ENCODE measurements at regions not wholly inside any gene's neighbourhood (a gene's known extent, or its start where the extent isn't known, plus 50 kb on each side); places are given as distances from the start of the nearest gene placed in this dataset.

DNA sequence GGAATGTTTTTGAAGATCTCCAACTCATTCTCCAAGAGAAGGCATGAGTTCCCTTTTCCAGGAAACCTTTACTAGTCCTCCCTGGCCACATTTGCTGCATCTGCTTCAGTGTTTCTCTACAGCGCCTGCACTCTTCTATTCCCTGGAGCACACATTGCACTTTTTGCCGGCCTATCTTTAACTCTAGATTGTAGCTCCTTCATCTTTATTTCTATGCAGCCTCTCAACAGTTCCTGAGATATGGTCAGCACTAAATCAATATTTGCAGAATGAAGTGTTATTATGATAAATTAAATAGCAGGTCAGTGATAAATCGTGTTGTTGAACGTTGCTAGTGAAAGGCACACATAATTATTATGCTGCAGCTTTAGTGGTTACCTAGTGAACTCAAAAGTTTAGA, 88.3 kb downstream of the VCX3A start:
- Histone ChIP-seq H3K9me2 (replicated peaks; ENCODE audit: insufficient read depth, low read length) (no peaks in the 10 kb centered on the region), H3K4me3 (ENCODE audit: low read length) (no peak overlapping the region), H3K27ac (ENCODE audit: low read length) (no peak overlapping the region), H3K36me3 (ENCODE audit: insufficient read depth, low read length) (no peaks in the 10 kb centered on the region), H3K27me3 (ENCODE audit: low read length) (no peaks in the 10 kb centered on the region), H3K4me2 (ENCODE audit: low read depth, low read length, poor library complexity, severe bottlenecking) (no peak overlapping the region), H3K79me2 (ENCODE audit: low read length) (no peaks in the 10 kb centered on the region), H3K9me3 (ENCODE audit: low read length) (no peaks in the 10 kb centered on the region), H4K20me1 (ENCODE audit: insufficient read depth, low read depth, low read length) (no peaks in the 10 kb centered on the region), H3K9ac (ENCODE audit: low read length) (no peak overlapping the region), H3K4me1 (ENCODE audit: low read length) (no peaks in the 10 kb centered on the region), H2AFZ (ENCODE audit: low read length) (no peak overlapping the region)
- no peak for DNase-seq

DNA sequence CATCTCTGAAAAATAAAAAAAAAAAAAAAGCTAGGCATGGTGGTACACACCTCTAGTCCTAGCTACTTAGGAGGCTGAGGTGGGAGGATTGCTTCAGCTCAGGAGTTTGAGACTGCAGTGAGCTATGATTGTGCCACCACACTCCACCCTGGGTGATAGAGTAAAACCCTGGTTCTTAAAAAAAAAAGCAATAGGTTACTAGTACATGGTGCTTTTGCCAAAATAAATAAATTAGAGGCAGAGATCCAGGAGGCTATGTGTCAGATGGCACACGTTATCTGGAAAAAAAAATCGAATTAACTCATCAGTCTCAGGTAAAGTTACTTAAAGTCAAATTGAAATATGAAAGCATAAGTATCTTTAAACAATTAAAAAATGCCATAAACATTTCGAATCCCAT, 94.3 kb downstream of the VCX3A start:
- no peak overlapping the region for H3K9ac ChIP-seq (ENCODE audit: low read length)
- no peaks in the 10 kb centered on the region for H3K27me3 ChIP-seq (ENCODE audit: low read length)
- H3K9me2 ChIP-seq (replicated peaks; ENCODE audit: insufficient read depth, low read length) = no peaks in the 10 kb centered on the region
- H3K4me2 ChIP-seq (ENCODE audit: low read depth, low read length, poor library complexity, severe bottlenecking) = no peak overlapping the region
- H3K36me3 ChIP-seq (ENCODE audit: insufficient read depth, low read length) = no peaks in the 10 kb centered on the region
- no peak overlapping the region for H3K4me3 ChIP-seq (ENCODE audit: low read length)
- no peak overlapping the region for H2AFZ ChIP-seq (ENCODE audit: low read length)
- H3K4me1 ChIP-seq (ENCODE audit: low read length) = no peaks in the 10 kb centered on the region
- no peak overlapping the region for H3K27ac ChIP-seq (ENCODE audit: low read length)
- H3K79me2 ChIP-seq (ENCODE audit: low read length) = no peaks in the 10 kb centered on the region
- DNase-seq = no peak
- no peaks in the 10 kb centered on the region for H3K9me3 ChIP-seq (ENCODE audit: low read length)
- no peaks in the 10 kb centered on the region for H4K20me1 ChIP-seq (ENCODE audit: insufficient read depth, low read depth, low read length)

- Histone ChIP-seq H3K27me3 (ENCODE audit: low read length) (no peaks in the 10 kb centered on the region), H3K36me3 (ENCODE audit: insufficient read depth, low read length) (no peaks in the 10 kb centered on the region), H3K4me2 (ENCODE audit: low read depth, low read length, poor library complexity, severe bottlenecking) (no peak overlapping the region), H3K79me2 (ENCODE audit: low read length) (no peaks in the 10 kb centered on the region), H3K9me2 (replicated peaks; ENCODE audit: insufficient read depth, low read length) (no peaks in the 10 kb centered on the region), H4K20me1 (ENCODE audit: insufficient read depth, low read depth, low read length) (no peaks in the 10 kb centered on the region), H3K9me3 (ENCODE audit: low read length) (no peaks in the 10 kb centered on the region), H3K4me3 (ENCODE audit: low read length) (no peak overlapping the region), H3K9ac (ENCODE audit: low read length) (no peak overlapping the region), H3K27ac (ENCODE audit: low read length) (no peak overlapping the region), H3K4me1 (ENCODE audit: low read length) (no peaks in the 10 kb centered on the region), H2AFZ (ENCODE audit: low read length) (no peak overlapping the region)
- no peak for DNase-seq
These were observed 102.7 kb downstream of the VCX3A start for GRCh38 chrX:6432226-6432625.

GRCh38 chrX:6407542-6407941, 127.4 kb downstream of the VCX3A start:
- DNase-seq = no peak
- H3K4me2 ChIP-seq (ENCODE audit: low read depth, low read length, poor library complexity, severe bottlenecking) = no peak overlapping the region
- H2AFZ ChIP-seq (ENCODE audit: low read length) = no peak overlapping the region
- no peaks in the 10 kb centered on the region for H3K27me3 ChIP-seq (ENCODE audit: low read length)
- H3K9me2 ChIP-seq (replicated peaks; ENCODE audit: insufficient read depth, low read length) = peaks cover 6% of the 10 kb centered on the region; the same call in 1 of the 2 replicates
- H3K9me3 ChIP-seq (ENCODE audit: low read length) = no peaks in the 10 kb centered on the region
- no peaks in the 10 kb centered on the region for H3K4me1 ChIP-seq (ENCODE audit: low read length)
- no peaks in the 10 kb centered on the region for H3K36me3 ChIP-seq (ENCODE audit: insufficient read depth, low read length)
- H3K9ac ChIP-seq (ENCODE audit: low read length) = no peak overlapping the region
- no peak overlapping the region for H3K4me3 ChIP-seq (ENCODE audit: low read length)
- no peaks in the 10 kb centered on the region for H3K79me2 ChIP-seq (ENCODE audit: low read length)
- H4K20me1 ChIP-seq (ENCODE audit: insufficient read depth, low read depth, low read length) = no peaks in the 10 kb centered on the region
- H3K27ac ChIP-seq (ENCODE audit: low read length) = no peak overlapping the region

DNA sequence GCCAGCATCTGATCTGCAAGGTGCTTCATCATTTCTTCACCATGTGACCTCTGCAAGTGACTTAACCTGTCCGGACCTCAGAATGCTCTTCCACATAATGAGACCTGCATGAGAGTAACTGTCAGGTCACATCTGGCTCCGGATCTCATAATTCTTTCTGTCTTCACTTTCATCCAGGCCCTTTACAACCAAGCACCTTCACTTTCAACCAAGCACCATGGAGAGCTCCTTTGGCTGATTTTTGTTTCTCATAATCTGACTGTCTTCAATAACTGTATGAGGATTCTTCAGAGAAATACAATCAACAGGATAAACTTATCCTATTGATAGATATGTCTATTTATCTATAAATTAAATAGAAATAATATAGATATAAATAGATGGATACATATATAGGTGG, 148.1 kb downstream of the VCX3A start:
- no peak overlapping the region for H3K4me3 ChIP-seq (ENCODE audit: low read length)
- H4K20me1 ChIP-seq (ENCODE audit: insufficient read depth, low read depth, low read length) = no peaks in the 10 kb centered on the region
- H2AFZ ChIP-seq (ENCODE audit: low read length) = no peak overlapping the region
- H3K9me2 ChIP-seq (replicated peaks; ENCODE audit: insufficient read depth, low read length) = no peaks in the 10 kb centered on the region
- H3K27ac ChIP-seq (ENCODE audit: low read length) = no peak overlapping the region
- no peak overlapping the region for H3K4me2 ChIP-seq (ENCODE audit: low read depth, low read length, poor library complexity, severe bottlenecking)
- DNase-seq = peak; percentile 51
- H3K36me3 ChIP-seq (ENCODE audit: insufficient read depth, low read length) = no peaks in the 10 kb centered on the region
- H3K79me2 ChIP-seq (ENCODE audit: low read length) = no peaks in the 10 kb centered on the region
- H3K4me1 ChIP-seq (ENCODE audit: low read length) = no peaks in the 10 kb centered on the region
- no peaks in the 10 kb centered on the region for H3K9me3 ChIP-seq (ENCODE audit: low read length)
- no peaks in the 10 kb centered on the region for H3K27me3 ChIP-seq (ENCODE audit: low read length)
- no peak overlapping the region for H3K9ac ChIP-seq (ENCODE audit: low read length)

DNA sequence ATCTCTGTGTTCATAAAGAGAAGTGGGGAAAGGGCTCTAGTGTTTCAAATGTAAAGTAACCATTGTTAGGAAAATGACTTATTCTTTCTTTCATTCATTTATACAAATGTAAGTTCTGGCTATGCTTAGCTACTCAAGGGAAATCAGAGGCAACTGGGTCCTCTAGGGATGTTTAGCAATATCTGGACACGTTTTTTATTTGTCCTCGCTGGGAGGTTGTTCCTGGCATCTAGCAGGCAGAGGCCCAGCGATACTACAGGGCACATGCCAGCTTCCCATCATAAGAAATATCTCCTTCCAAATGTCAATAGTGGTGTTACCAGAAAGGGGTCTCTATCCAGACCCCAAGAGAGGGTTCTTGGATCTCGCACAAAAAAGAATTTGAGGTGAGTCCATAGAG, 150.0 kb downstream of the VCX3A start:
- no peak overlapping the region for H3K27ac ChIP-seq (ENCODE audit: low read length)
- no peak overlapping the region for H2AFZ ChIP-seq (ENCODE audit: low read length)
- H3K79me2 ChIP-seq (ENCODE audit: low read length) = no peaks in the 10 kb centered on the region
- no peaks in the 10 kb centered on the region for H3K27me3 ChIP-seq (ENCODE audit: low read length)
- H3K9me3 ChIP-seq (ENCODE audit: low read length) = no peaks in the 10 kb centered on the region
- no peaks in the 10 kb centered on the region for H4K20me1 ChIP-seq (ENCODE audit: insufficient read depth, low read depth, low read length)
- no peaks in the 10 kb centered on the region for H3K36me3 ChIP-seq (ENCODE audit: insufficient read depth, low read length)
- H3K4me1 ChIP-seq (ENCODE audit: low read length) = no peaks in the 10 kb centered on the region
- H3K4me2 ChIP-seq (ENCODE audit: low read depth, low read length, poor library complexity, severe bottlenecking) = no peak overlapping the region
- no peak overlapping the region for H3K9ac ChIP-seq (ENCODE audit: low read length)
- H3K4me3 ChIP-seq (ENCODE audit: low read length) = no peak overlapping the region
- H3K9me2 ChIP-seq (replicated peaks; ENCODE audit: insufficient read depth, low read length) = no peaks in the 10 kb centered on the region
- no peak for DNase-seq

GRCh38 chrX:6384371-6384770, 150.5 kb downstream of the VCX3A start:
- no peak for DNase-seq
- Histone ChIP-seq H3K36me3 (ENCODE audit: insufficient read depth, low read length) (no peaks in the 10 kb centered on the region), H3K27me3 (ENCODE audit: low read length) (no peaks in the 10 kb centered on the region), H3K4me2 (ENCODE audit: low read depth, low read length, poor library complexity, severe bottlenecking) (no peak overlapping the region), H3K9me3 (ENCODE audit: low read length) (no peaks in the 10 kb centered on the region), H3K9ac (ENCODE audit: low read length) (no peak overlapping the region), H3K4me1 (ENCODE audit: low read length) (no peaks in the 10 kb centered on the region), H3K27ac (ENCODE audit: low read length) (no peak overlapping the region), H3K79me2 (ENCODE audit: low read length) (no peaks in the 10 kb centered on the region), H4K20me1 (ENCODE audit: insufficient read depth, low read depth, low read length) (no peaks in the 10 kb centered on the region), H3K9me2 (replicated peaks; ENCODE audit: insufficient read depth, low read length) (no peaks in the 10 kb centered on the region), H3K4me3 (ENCODE audit: low read length) (no peak overlapping the region), H2AFZ (ENCODE audit: low read length) (no peak overlapping the region)

DNA sequence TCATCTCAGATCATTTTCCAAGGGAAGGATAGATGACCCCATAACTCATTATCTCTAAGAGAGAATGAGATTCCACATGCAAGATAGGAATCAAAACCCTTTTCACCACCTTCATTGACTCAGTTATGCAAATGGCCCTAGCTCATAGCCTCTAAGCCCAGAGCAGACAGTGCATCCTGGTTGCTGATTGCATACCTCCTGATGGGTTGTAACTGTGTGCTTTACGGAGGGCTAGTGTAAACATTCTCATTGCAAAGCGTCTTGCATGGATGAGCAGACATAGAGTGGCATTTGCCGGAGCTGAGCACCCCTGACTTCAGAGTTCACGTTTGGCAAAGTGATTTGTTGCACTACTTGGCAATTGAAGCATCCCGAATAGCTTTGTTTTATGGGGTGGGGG, 151.0 kb downstream of the VCX3A start:
- H3K4me3 ChIP-seq (ENCODE audit: low read length) = no peak overlapping the region
- no peaks in the 10 kb centered on the region for H3K27me3 ChIP-seq (ENCODE audit: low read length)
- H2AFZ ChIP-seq (ENCODE audit: low read length) = no peak overlapping the region
- H3K36me3 ChIP-seq (ENCODE audit: insufficient read depth, low read length) = no peaks in the 10 kb centered on the region
- no peak overlapping the region for H3K4me2 ChIP-seq (ENCODE audit: low read depth, low read length, poor library complexity, severe bottlenecking)
- H3K27ac ChIP-seq (ENCODE audit: low read length) = no peak overlapping the region
- no peak overlapping the region for H3K9ac ChIP-seq (ENCODE audit: low read length)
- H3K4me1 ChIP-seq (ENCODE audit: low read length) = no peaks in the 10 kb centered on the region
- H3K79me2 ChIP-seq (ENCODE audit: low read length) = no peaks in the 10 kb centered on the region
- H3K9me2 ChIP-seq (replicated peaks; ENCODE audit: insufficient read depth, low read length) = no peaks in the 10 kb centered on the region
- no peaks in the 10 kb centered on the region for H4K20me1 ChIP-seq (ENCODE audit: insufficient read depth, low read depth, low read length)
- no peaks in the 10 kb centered on the region for H3K9me3 ChIP-seq (ENCODE audit: low read length)
- no peak for DNase-seq

- H3K27me3 ChIP-seq (ENCODE audit: low read length) = no peaks in the 10 kb centered on the region
- no peaks in the 10 kb centered on the region for H3K9me3 ChIP-seq (ENCODE audit: low read length)
- no peaks in the 10 kb centered on the region for H3K79me2 ChIP-seq (ENCODE audit: low read length)
- no peaks in the 10 kb centered on the region for H3K36me3 ChIP-seq (ENCODE audit: insufficient read depth, low read length)
- no peak overlapping the region for H3K9ac ChIP-seq (ENCODE audit: low read length)
- no peak overlapping the region for H3K4me2 ChIP-seq (ENCODE audit: low read depth, low read length, poor library complexity, severe bottlenecking)
- no peak for DNase-seq
- no peak overlapping the region for H3K27ac ChIP-seq (ENCODE audit: low read length)
- no peak overlapping the region for H3K4me3 ChIP-seq (ENCODE audit: low read length)
- no peak overlapping the region for H2AFZ ChIP-seq (ENCODE audit: low read length)
- H3K4me1 ChIP-seq (ENCODE audit: low read length) = no peaks in the 10 kb centered on the region
- no peaks in the 10 kb centered on the region for H3K9me2 ChIP-seq (replicated peaks; ENCODE audit: insufficient read depth, low read length)
- H4K20me1 ChIP-seq (ENCODE audit: insufficient read depth, low read depth, low read length) = no peaks in the 10 kb centered on the region
These were observed 151.4 kb downstream of the VCX3A start for GRCh38 chrX:6383488-6383887.
